ENCODE measurements at regions not wholly inside any gene's neighbourhood (a gene's known extent, or its start where the extent isn't known, plus 50 kb on each side); places are given as distances from the start of the nearest gene placed in this dataset.

- no peak for DNase-seq (ENCODE audit: low spot score)
- in situ Hi-C loops (cut with MboI; ENCODE audit: low sequenced_read_pairs, unreplicated experiment): no loop called here
- no peak for TF ChIP-seq CTCF (IDR thresholded peaks at IDR 0.05; ENCODE audit: borderline replicate concordance, control extremely low read depth, extremely low read depth, insufficient read depth, missing control alignments)
These were observed 355.8 kb downstream of the MEIS1 start for GRCh38 chr2:66790651-66791181.

- DNase-seq (ENCODE audit: low spot score): no peak
- no peak for TF ChIP-seq CTCF (IDR thresholded peaks at IDR 0.05; ENCODE audit: borderline replicate concordance, control extremely low read depth, extremely low read depth, insufficient read depth, missing control alignments)
- in situ Hi-C loops (cut with MboI; ENCODE audit: low sequenced_read_pairs, unreplicated experiment): no loop called here
These were observed 359.1 kb downstream of the MEIS1 start for GRCh38 chr2:66794070-66794469.

GRCh38 chr2:66794551-66794950 is 359.6 kb downstream of the MEIS1 start:
- no peak for TF ChIP-seq CTCF (IDR thresholded peaks at IDR 0.05; ENCODE audit: borderline replicate concordance, control extremely low read depth, extremely low read depth, insufficient read depth, missing control alignments)
- in situ Hi-C loops (cut with MboI; ENCODE audit: low sequenced_read_pairs, unreplicated experiment): no loop called here
- DNase-seq (ENCODE audit: low spot score): no peak

- no peak for DNase-seq (ENCODE audit: low spot score)
- no peak for TF ChIP-seq CTCF (IDR thresholded peaks at IDR 0.05; ENCODE audit: borderline replicate concordance, control extremely low read depth, extremely low read depth, insufficient read depth, missing control alignments)
- in situ Hi-C loops (cut with MboI; ENCODE audit: low sequenced_read_pairs, unreplicated experiment): no loop called here
These were observed 368.0 kb downstream of the MEIS1 start for GRCh38 chr2:66802877-66803276.

GRCh38 chr2:66803726-66804125 is 368.8 kb downstream of the MEIS1 start:
- no peak for TF ChIP-seq CTCF (IDR thresholded peaks at IDR 0.05; ENCODE audit: borderline replicate concordance, control extremely low read depth, extremely low read depth, insufficient read depth, missing control alignments)
- no peak for DNase-seq (ENCODE audit: low spot score)
- in situ Hi-C loops (cut with MboI; ENCODE audit: low sequenced_read_pairs, unreplicated experiment): no loop called here

- no peak for TF ChIP-seq CTCF (IDR thresholded peaks at IDR 0.05; ENCODE audit: borderline replicate concordance, control extremely low read depth, extremely low read depth, insufficient read depth, missing control alignments)
- in situ Hi-C loops (cut with MboI; ENCODE audit: low sequenced_read_pairs, unreplicated experiment): no loop called here
- DNase-seq (ENCODE audit: low spot score): no peak
These were observed 370.3 kb downstream of the MEIS1 start for GRCh38 chr2:66805016-66805865.

Data from GM13976 (cell line).